K562 (cell line): ENCODE measurements at regions not wholly inside any gene's neighbourhood (a gene's known extent, or its start where the extent isn't known, plus 50 kb on each side); places are given as distances from the start of the nearest gene placed in this dataset.

Experiments
- ATAC-seq: fragments of 200-7000 bp; cut with Tn5 transposase; 3 replicates; pipeline ENCODE4 v1.9.1; 2020; ENCODE audit warnings: moderate library complexity
- BruUV-seq: library from RNA; stranded (reverse); fragments of 400-500 nt; replicated peaks from 2 replicates; lab custom pipeline; 2021; lab: Mats Ljungman, UMichigan
- CTCF ChIA-PET: fragments of 300-600 bp; formaldehyde crosslinking; extraction: SDS; loops from one replicate; lab custom pipeline; 2021; ENCODE audit warnings: low intra/inter-chr PET ratio; lab: Yijun Ruan, JAX
- POLR2A ChIA-PET: fragments of 300-600, 350-650 bp; sonication (Branson Sonifier 250); formaldehyde crosslinking; extraction: SDS; loops from one replicate; lab custom pipeline; 2021; ENCODE audit warnings: antibody characterized with exemption, inconsistent platforms; lab: Yijun Ruan, JAX
- DNase-seq, 4 experiments: peaks; one replicate each; pipeline versions ENCODE4 v3.0.0 to v3.0.0-alpha.2; 2011 to 2018; ENCODE audit warnings: low spot score in 3 of 4, mixed read lengths in 3 of 4; ENCODE audit errors: extremely low read depth in 1 of 4
- FAIRE-seq: peaks from 2 replicates; lab custom pipeline; 2011; peaks lifted over from hg19 to GRCh38; lab: Jason Lieb, UNC
- H2AFZ ChIP-seq: 2 replicates; pipeline ENCODE4 v1.6.0; 2011; ENCODE audit warnings: low read depth, low read length, control low read depth, inconsistent platforms
- H3K27ac ChIP-seq: fragments of 200-600 bp; 3 replicates; pipeline ENCODE4 v1.8.0; 2011; ENCODE audit warnings: low read depth, mild to moderate bottlenecking, control low read depth, inconsistent platforms, low read length, moderate library complexity, mixed read lengths; ENCODE audit errors: extremely low read depth
- H3K27me3 ChIP-seq, 2 experiments: fragments of 300-600 bp in 1 of 2; 2 replicates in 1 of 2; 3 replicates in 1 of 2; pipeline versions ENCODE4 v1.6.0 to v1.8.0; 2011; ENCODE audit warnings: inconsistent platforms in 2 of 2, low read length in 2 of 2, mild to moderate bottlenecking in 1 of 2, mixed read lengths in 1 of 2, moderate library complexity in 1 of 2; ENCODE audit not compliant: control insufficient read depth in 2 of 2, insufficient read depth in 2 of 2
- H3K36me3 ChIP-seq: fragments of 300-600 bp; 3 replicates; pipeline ENCODE4 v1.8.0; 2011; ENCODE audit warnings: mild to moderate bottlenecking, low read length, inconsistent platforms; ENCODE audit not compliant: control insufficient read depth, insufficient read depth
- H3K4me1 ChIP-seq, 2 experiments: fragments of 200-600 bp in 1 of 2; replicated peaks in 1 of 2; 2 replicates in 1 of 2; 3 replicates in 1 of 2; pipeline versions ENCODE4 v1.5.1 to v1.8.0; 2011; ENCODE audit warnings: inconsistent platforms in 2 of 2, low read length in 2 of 2, mild to moderate bottlenecking in 1 of 2, mixed read lengths in 1 of 2, moderate library complexity in 1 of 2; ENCODE audit not compliant: control insufficient read depth in 2 of 2, insufficient read depth in 2 of 2
- H3K4me2 ChIP-seq: 2 replicates; pipeline ENCODE4 v1.6.1; 2011; ENCODE audit warnings: low read length, control low read depth, inconsistent platforms, mixed read lengths; ENCODE audit not compliant: insufficient read depth
- H3K4me3 ChIP-seq: fragments of 200-600 bp; sonication (generic), shearing (Covaris generic); 2 replicates; pipeline ENCODE4 v1.5.1; 2016; ENCODE audit warnings: control low read depth, inconsistent platforms
- H3K79me2 ChIP-seq: fragments of 200-600 bp; 3 replicates; pipeline ENCODE4 v1.8.0; 2011; ENCODE audit warnings: low read length, inconsistent platforms; ENCODE audit not compliant: control insufficient read depth, insufficient read depth
- H3K9ac ChIP-seq, 2 experiments: 2 replicates each; pipeline versions ENCODE4 v1.6.0 to v1.6.1; 2011; ENCODE audit warnings: low read depth in 2 of 2, low read length in 2 of 2, control low read depth in 1 of 2, inconsistent platforms in 1 of 2, mild to moderate bottlenecking in 1 of 2, mixed read lengths in 1 of 2; ENCODE audit not compliant: insufficient read depth in 1 of 2
- H3K9me1 ChIP-seq: one replicate; pipeline ENCODE4 v1.6.0; 2011; ENCODE audit warnings: inconsistent platforms, mild to moderate bottlenecking, low read length, moderate library complexity; ENCODE audit not compliant: control insufficient read depth, insufficient read depth
- H3K9me3 ChIP-seq: replicated peaks from 2 replicates; pipeline ENCODE4 v1.5.1; 2011; ENCODE audit warnings: low read depth, low read length, inconsistent platforms; ENCODE audit not compliant: control insufficient read depth, insufficient read depth
- H4K20me1 ChIP-seq: replicated peaks from 2 replicates; pipeline ENCODE4 v1.6.1; 2011; ENCODE audit warnings: low read length, inconsistent platforms, mixed read lengths; ENCODE audit not compliant: control insufficient read depth, insufficient read depth
- ZBTB1 ChIP-seq: sonication (generic); formaldehyde crosslinking; IDR thresholded peaks from 2 replicates; pipeline ENCODE4 v1.8.1; 2023; ENCODE audit warnings: missing genetic modification reagents, low read depth, mild to moderate bottlenecking, borderline replicate concordance
- WGBS: fragments of 100-300 bp; shearing (Covaris generic); methylation state at CpG from one replicate; pipeline ENCODE4 v1.1.6; 2016; ENCODE audit warnings: low coverage, mixed read lengths; ENCODE audit not compliant: insufficient coverage; ENCODE audit errors: missing lambda C conversion rate; 5-methylcytosine and 5-hydroxymethylcytosine counted together
- in situ Hi-C: fragments of 300-500 bp; cut with MboI; formaldehyde crosslinking; loops from 4 replicates; pipeline ENCODE4 v1.15.0; 2018; ENCODE audit warnings: inconsistent platforms, mixed read lengths
- intact Hi-C: fragments of 100-400 bp; cut with micrococcal nuclease; formaldehyde crosslinking; loops from 2 replicates; pipeline ENCODE4 v1.14.2; 2022
- TF ChIP-seq, protein P1 (sequence below): fragments of 450-650 bp; IDR thresholded peaks from 2 replicates; pipeline ENCODE4 v1.6.1; 2016; ENCODE audit warnings: low read depth

DNA sequence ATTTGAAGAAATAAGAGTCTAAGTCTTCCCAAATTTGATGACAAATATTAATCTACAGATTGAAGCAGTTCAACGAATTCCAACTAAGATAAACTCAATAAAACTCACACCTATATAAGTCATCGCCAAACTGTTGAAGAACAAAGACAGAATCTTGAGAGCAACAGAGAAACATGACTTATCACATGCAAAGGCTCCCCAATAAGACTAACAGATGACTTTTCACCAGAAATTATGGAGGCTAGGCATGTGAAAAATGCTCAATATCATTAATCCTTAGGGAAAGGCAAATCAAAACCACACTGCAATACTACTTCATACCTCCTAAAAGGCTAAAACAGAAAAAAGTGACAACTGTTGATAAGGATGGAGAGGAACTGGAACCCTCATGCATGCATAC, 517.6 kb upstream of the SUCLG2 start:
- ATAC-seq (no peak), FAIRE-seq (no peak), DNase-seq (no peak)
- no peaks in the 10 kb centered on the region for H4K20me1 ChIP-seq
- H2AFZ ChIP-seq, result no peak overlapping the region
- H3K4me3 ChIP-seq, result no peak overlapping the region
- H3K79me2 ChIP-seq, result no peaks in the 10 kb centered on the region
- no peaks in the 10 kb centered on the region for H3K36me3 ChIP-seq
- BruUV-seq, result no TSS peak
- CTCF ChIA-PET, result no interaction called here
- no peak overlapping the region for H3K4me2 ChIP-seq
- 0% methylated on average over 2 of the region's 2 CpGs for WGBS
- no peak overlapping the region for H3K9ac ChIP-seq
- H3K4me1 ChIP-seq, result no peaks in the 10 kb centered on the region
- in situ Hi-C loops (no loop called here), intact Hi-C loops (no loop called here)
- H3K27me3 ChIP-seq, result no peaks in the 10 kb centered on the region
- no peaks in the 10 kb centered on the region for H3K9me3 ChIP-seq
- no peaks in the 10 kb centered on the region for H3K9me1 ChIP-seq
- TF ChIP-seq, protein P1, sequence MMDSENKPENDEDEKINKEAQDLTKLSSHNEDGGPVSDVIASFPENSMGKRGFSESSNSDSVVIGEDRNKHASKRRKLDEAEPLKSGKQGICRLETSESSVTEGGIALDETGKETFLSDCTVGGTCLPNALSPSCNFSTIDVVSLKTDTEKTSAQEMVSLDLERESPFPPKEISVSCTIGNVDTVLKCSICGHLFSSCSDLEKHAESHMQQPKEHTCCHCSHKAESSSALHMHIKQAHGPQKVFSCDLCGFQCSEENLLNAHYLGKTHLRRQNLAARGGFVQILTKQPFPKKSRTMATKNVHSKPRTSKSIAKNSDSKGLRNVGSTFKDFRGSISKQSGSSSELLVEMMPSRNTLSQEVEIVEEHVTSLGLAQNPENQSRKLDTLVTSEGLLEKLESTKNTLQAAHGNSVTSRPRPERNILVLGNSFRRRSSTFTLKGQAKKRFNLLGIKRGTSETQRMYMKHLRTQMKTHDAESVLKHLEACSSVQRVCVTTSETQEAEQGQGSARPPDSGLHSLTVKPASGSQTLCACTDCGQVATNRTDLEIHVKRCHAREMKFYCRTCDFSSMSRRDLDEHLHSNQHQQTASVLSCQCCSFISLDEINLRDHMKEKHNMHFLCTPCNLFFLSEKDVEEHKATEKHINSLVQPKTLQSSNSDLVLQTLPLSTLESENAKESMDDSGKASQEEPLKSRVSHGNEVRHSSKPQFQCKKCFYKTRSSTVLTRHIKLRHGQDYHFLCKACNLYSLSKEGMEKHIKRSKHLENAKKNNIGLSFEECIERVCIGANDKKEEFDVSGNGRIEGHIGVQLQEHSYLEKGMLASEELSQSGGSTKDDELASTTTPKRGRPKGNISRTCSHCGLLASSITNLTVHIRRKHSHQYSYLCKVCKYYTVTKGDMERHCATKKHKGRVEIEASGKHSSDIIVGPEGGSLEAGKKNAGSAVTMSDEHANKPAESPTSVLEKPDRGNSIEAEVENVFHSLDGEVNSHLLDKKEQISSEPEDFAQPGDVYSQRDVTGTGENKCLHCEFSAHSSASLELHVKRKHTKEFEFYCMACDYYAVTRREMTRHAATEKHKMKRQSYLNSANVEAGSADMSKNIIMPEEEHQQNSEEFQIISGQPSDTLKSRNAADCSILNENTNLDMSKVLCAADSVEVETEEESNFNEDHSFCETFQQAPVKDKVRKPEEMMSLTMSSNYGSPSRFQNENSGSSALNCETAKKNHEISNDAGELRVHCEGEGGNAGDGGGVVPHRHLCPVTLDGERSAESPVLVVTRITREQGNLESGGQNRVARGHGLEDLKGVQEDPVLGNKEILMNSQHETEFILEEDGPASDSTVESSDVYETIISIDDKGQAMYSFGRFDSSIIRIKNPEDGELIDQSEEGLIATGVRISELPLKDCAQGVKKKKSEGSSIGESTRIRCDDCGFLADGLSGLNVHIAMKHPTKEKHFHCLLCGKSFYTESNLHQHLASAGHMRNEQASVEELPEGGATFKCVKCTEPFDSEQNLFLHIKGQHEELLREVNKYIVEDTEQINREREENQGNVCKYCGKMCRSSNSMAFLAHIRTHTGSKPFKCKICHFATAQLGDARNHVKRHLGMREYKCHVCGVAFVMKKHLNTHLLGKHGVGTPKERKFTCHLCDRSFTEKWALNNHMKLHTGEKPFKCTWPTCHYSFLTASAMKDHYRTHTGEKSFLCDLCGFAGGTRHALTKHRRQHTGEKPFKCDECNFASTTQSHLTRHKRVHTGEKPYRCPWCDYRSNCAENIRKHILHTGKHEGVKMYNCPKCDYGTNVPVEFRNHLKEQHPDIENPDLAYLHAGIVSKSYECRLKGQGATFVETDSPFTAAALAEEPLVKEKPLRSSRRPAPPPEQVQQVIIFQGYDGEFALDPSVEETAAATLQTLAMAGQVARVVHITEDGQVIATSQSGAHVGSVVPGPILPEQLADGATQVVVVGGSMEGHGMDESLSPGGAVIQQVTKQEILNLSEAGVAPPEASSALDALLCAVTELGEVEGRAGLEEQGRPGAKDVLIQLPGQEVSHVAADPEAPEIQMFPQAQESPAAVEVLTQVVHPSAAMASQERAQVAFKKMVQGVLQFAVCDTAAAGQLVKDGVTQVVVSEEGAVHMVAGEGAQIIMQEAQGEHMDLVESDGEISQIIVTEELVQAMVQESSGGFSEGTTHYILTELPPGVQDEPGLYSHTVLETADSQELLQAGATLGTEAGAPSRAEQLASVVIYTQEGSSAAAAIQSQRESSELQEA, result no peak
- TF ChIP-seq ZBTB1 (CRISPR knock-in tag), result no peak
- H3K27ac ChIP-seq, result no peak overlapping the region
- POLR2A ChIA-PET, result no interaction called here
